Umbilical cord (tissue), 1 donor: ENCODE measurements at regions not wholly inside any gene's neighbourhood (a gene's known extent, or its start where the extent isn't known, plus 50 kb on each side); places are given as distances from the start of the nearest gene placed in this dataset.
A peak's percentile ranks its signal among the peaks of the same experiment; 100 is the strongest.

Experiments used
- DNase-seq: peaks from one replicate; pipeline ENCODE4 v3.0.0-alpha.2; 2015; ENCODE audit warnings: low spot score

DNA sequence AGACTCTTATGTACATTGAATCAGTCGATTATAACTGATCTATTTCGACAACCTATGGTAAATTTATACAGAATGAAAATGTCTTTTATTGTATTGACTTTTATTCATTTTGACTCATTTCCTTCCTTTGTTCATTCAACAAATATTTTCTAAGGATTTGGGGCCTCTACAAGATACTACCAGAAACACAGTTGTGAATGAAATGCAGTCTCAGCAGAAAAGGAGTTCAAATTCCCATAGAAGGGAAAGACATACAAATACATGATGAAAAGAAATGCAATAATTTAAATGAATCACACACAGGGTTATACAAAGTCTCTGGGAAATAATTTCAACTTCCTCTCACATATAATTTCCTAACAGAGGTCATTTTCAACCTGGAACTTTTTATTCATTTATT lies 134.0 kb upstream of the SEMA3A start:
- no peak for DNase-seq

DNA sequence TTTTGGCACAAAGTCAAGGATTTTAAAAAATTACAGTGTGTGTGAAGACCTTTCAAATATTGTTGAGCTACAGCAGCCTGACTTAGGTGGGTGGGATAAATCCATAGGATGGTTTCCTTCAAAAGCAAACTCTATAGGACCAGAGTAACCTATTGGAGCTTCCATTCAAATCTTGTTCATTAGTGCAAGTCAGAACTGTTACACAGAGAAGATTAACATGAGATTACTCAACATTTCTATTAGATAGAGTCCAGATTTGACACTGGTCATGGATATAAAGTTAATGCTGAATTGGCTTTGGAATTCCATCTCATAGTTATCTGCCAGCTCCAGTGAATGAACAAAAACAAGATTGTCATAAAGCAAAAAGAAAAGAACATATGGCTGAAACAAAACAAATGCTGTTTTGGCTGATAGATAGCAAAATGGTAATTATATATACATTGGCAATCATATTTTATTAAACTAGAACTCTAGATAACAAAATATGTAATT lies 129.6 kb upstream of the SEMA3A start:
- DNase-seq = no peak

- DNase-seq = no peak
Measured at GRCh38 chr7:84317536-84317935, 122.9 kb upstream of the SEMA3A start.

DNA sequence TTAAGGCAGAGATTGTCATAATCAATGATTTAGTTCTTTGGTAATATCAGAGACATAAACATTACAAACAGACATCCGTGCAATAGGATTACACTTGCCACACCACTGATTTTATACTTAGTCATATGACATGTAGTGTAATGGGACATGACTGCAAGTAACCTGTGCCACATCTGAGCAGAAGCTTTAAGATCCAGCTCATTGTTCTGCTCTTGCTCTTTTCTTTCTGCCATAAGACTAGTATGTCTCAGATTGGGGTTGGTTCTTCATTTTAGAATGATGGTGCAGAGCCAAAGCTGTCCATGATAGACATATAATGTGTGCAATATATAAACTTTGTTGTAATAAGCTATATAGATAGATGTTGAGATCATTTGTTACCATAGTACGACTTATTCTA lies 119.7 kb upstream of the SEMA3A start:
- no peak for DNase-seq

DNA sequence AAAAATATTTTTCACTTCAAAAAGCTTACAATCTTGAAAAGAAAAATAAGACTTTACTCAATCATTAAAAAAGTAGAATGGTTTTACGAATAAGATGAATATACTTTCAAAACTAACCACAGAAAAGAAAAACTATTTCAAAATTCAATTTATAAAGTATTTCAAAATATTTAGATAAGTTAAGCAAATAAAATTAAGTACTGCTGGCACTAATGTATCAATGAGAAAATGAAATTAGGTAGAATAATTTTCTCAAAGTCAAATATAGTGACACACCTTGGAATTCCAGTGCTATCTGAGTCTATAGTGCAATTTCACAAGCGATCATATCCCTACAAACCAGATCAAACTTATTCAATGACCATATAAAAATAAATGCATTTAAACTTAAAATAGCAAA lies 109.8 kb upstream of the SEMA3A start:
- no peak for DNase-seq

GRCh38 chr7:84302949-84303348 lies 108.4 kb upstream of the SEMA3A start:
- peak; percentile 5 for DNase-seq

DNA sequence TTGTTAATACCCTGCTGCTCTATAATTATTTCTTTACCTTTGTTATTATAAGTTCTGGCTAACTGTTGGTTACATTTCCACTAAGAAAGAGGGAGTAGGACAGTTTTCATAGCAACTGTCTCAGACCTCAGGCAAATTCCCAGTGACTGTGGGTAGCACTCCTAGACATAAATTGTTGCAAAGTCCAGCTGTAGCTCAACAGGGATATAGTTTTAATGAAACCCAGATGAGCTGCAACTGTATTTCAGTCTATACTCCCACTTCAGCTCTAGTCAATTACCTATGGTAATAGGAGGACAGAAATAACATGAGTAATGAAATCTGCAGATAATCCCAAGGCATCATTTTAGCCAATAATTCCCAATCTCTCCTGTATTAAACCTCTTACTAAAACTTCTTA lies 103.0 kb upstream of the SEMA3A start:
- no peak for DNase-seq

- no peak for DNase-seq
Measured at GRCh38 chr7:84294847-84295455, 100.4 kb upstream of the SEMA3A start.

DNA sequence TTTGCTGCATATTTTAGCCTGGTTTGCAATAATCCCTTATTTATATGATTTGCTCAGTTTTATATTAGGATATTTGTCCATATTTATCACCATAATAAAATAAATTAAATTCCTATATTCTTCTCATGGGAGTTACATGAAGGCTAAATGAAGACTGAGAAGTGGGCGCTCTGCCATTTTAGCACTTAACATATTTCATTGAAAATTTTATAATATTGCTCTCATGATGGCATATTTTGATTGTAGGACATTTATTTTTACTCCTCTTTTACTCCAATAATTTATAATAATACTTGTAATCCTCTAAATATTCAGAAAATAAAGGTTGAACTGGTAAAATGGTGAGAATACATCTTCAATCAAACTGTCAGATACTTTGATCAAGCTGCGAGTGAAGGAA lies 99.8 kb upstream of the SEMA3A start:
- DNase-seq = no peak

DNA sequence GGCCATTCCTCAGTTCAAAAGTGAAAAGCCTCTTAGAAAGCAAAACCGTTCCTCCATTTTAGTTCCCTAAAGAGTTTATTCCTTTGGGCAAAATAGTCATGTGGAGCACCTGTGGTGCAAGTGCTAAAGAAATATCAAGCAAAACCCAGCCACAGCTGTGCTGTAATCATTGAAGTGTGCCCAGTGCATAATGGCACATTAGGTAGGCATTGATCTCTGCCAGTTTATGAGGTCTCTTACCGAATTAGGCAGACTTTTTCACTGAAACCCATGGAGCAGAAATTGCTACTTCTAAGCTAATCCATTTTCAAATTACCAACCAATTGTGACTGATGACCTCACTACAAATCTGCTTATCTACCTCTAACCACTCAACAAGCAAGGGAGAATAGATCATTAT lies 97.2 kb upstream of the SEMA3A start:
- DNase-seq = no peak

- no peak for DNase-seq
Measured at GRCh38 chr7:84283798-84284197, 89.2 kb upstream of the SEMA3A start.

- no peak for DNase-seq
Measured at GRCh38 chr7:84281518-84281917, 86.9 kb upstream of the SEMA3A start.

GRCh38 chr7:84277628-84278224 lies 83.1 kb upstream of the SEMA3A start:
- DNase-seq = no peak

DNA sequence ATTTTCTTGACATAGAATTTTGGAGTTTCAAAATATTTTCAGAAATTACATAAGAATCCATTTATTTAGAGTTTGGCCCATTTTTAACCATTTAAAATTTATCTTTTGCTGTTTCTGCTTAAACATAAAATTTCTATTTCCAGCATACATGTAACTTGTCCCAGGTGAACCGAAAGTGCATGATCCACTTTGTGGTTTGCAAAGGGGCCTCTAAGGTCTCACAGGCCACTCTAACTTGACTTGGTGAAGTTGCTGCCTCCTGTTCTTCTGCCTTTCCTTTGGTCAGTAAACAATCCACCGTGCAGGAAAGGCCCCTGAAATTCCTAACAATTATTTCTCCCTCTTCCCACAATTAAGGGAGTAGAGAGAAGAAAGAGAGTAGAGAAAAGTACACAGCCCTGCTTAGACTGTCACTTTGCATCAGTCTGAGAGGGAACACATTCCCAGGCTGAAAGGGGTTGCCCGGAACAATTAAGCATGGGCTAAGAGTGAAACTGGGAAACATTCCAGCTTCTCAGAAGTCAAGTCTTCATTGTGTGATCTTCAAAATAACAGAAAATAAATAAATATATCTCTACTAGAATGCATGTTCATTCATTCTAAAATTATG lies 79.5 kb upstream of the SEMA3A start:
- DNase-seq = no peak

- no peak for DNase-seq
Measured at GRCh38 chr7:84271543-84271942, 77.0 kb upstream of the SEMA3A start.

DNA sequence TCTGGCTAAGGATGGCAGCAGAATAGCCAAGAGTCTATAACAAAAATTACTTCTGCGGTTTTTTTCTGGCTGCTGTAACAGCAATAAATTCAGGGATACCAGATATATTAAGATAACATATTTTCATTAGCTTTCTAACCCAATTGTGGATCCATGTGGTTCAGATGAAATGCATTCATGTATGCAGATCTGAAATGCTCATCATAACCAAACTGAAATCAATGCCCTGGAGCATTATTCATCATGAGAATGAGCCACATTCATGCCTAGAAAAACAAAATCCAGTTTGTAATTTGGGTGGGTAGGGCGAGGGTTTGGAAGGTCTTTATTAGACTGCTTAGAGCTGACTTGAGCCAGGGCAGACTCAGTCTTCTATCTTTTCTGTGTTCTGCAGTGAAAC lies 69.8 kb upstream of the SEMA3A start:
- no peak for DNase-seq

- no peak for DNase-seq
Measured at GRCh38 chr7:84263106-84263505, 68.5 kb upstream of the SEMA3A start.

DNA sequence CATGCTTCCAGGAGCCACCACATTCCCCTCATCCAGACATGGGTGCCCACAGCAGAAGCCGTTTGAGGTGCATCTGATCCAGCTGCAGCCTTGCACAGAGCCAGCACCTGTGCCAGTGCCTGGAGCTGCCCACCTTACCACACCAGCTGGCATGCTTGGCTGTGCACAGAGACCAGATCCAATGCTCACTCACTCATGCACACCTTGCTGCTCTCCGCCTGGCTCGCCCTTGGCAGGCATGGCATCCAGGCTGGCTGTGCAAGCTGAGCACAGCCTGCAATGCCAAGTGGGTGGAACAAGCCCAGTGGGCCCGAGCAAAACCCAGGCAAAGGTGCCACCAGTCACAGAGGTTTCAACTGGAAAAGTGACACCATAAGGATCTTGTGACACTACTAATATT lies 66.9 kb upstream of the SEMA3A start:
- no peak for DNase-seq

- no peak for DNase-seq
Measured at GRCh38 chr7:84258628-84259027, 64.0 kb upstream of the SEMA3A start.

GRCh38 chr7:84256571-84256971 lies 62.0 kb upstream of the SEMA3A start:
- DNase-seq = peak; percentile 5

DNA sequence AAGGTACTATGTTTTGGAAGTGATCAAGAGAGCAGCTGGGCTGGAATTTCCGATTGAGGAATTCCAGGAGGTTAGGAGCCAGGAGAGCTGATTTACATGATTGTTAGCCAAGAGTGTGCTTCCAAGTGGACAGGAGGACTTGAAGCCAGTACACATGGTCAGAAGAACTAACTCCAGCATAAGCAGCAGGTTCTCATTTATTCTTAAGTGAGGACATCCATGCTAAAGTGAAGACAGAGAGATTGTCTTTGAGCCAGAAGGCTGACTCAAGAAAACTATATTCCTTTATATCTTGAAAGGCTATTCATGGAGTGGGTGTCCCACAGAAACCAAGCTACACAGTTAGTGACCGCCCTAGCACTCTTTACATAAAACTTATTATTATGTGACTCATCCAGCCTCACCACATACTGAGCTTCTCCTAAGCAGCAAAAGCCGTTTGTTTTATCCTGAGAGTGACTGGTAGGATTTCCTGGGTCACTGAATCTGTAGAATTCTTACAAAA lies 56.7 kb upstream of the SEMA3A start:
- DNase-seq = no peak

DNA sequence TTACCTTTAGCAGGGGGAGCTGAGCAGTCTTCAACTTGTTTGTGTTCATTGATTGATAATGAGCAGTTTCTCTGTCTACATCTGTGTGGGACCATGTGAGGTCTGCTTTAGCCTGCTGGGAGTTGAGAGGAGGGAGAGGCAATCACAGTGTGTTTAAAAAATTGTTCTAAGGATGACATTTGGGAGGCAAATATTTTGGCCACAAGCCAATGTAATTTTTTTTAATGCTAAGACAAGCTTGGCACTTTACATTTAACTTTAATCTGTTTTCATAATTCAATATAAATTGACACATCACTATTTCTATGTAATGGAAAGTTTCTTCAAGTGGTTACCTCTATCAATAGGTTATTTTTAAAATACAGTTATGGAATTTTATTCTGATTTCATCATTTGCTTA lies 55.9 kb upstream of the SEMA3A start:
- DNase-seq = no peak

DNA sequence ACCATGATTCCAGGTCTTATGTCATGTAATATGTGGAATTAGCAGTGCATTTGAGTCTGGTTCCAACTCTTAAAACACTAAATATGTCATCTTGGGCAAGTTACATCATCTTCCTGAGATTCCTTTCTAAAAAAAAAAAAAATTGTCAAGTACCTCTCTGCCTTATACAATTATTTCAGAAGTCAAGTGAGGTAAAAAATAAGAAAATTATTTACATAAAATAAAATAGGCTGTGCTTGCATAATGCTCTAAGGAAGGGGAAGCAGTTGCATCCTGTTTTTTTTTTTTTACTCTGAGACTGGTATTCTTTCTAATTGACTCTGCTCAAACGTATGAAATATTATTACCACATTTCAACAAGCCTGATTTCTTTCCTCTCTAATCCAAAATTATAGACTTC lies 55.1 kb upstream of the SEMA3A start:
- no peak for DNase-seq
